GM21723 (cell line): ENCODE measurements at regions not wholly inside any gene's neighbourhood (a gene's known extent, or its start where the extent isn't known, plus 50 kb on each side); places are given as distances from the start of the nearest gene placed in this dataset.

ENCODE experiments used
- ATAC-seq: cut with Tn5 transposase; IDR thresholded peaks from one replicate; pipeline ENCODE4 v1.9.1; 2021; ENCODE audit warnings: mild to moderate bottlenecking, moderate library complexity; ENCODE audit not compliant: unreplicated experiment

DNA sequence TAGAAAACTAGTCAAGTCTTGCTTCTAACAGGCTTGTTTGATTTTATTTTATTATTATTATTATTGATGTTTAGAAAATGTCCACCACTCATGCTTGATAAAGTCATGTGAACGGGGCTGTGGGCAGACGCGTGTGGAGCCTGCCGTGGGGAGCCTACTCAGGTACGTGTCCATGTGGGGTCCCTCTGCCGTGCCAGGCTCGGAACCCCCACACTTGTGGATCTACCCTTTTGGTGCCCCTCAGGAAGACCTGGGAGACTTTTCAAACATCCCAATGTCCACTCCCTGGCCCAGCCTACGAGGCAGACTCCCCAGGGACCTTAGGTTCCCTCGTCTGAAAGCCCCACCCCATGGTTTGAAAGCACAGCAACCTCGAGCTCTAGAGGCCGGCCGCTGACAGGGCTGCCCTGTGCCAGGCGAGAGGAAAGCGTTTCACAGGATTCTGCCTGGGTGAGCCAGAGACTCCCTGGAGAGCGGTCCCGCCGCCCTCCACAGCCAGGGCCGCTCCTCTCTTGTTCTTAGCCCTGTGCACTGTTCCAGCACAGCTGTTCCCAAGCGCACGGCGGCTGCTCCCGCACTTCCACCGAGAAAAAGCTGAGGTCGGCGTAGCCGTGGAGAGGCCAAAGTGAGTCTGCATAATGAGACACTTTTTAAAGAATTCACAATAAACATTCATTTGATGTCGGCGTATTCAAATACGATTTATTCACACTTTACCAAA lies 249.7 kb downstream of the TTLL2 start:
- no peak for ATAC-seq

DNA sequence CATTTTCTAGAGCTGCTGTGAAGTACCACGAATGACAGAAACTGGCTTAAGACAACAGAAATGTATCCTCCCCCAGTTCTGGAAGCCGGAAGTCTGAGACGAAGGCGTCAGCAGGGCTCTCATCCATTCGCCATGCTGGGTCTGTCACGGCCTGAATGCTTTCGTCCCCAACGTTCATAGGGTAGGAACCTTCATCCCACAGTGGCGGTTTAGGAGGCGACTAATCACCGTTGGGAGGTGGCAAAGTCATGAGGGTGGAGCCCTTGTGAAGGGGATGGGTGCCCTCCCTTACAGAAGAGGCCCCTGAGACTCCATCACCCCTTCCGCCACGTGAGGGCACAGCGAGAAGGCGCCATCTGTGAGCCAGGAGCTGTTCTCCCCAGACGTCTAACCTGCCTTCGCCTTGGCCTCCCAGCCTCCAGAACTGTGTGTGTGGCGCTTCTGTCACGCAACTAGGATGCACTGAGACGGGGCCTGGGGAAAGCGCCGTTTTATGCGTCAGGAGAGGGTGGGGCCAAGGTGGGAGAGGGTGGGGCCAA lies 250.3 kb downstream of the TTLL2 start:
- ATAC-seq: no peak

DNA sequence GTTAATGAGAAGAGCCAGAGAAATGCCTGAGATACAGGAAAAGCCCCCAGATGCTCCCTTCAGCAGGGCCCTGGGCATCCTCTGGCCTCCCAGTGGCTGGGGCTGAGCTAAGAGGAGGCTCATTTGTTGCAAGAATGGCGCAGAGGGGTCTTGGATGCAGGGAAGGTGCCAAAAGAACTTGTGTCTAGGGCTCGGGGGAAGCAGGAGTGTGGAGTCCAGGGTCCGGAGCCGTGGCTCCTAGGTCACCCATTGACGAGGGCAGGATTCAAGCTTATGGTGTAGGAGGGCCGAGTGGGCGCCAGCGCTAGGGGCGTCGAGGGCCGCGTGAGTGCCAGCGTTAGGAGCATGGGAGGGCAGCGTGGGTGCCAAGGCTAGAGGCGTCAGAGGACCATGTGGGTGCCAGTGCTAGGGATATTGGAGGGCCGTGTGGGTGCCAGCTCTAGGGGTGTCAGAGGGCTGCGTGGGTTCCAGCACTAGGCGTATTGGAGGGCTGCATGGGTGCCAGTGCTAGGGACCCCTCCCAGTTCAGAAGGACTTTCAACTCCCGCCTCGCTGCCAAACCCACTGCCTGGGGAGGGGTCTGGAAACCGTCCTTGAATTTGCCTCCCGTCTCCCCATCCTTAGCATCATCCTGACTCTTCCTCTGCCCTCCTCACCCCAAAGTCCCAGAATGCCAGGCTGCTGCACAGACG lies 250.5 kb upstream of the AFDN start:
- no peak for ATAC-seq

DNA sequence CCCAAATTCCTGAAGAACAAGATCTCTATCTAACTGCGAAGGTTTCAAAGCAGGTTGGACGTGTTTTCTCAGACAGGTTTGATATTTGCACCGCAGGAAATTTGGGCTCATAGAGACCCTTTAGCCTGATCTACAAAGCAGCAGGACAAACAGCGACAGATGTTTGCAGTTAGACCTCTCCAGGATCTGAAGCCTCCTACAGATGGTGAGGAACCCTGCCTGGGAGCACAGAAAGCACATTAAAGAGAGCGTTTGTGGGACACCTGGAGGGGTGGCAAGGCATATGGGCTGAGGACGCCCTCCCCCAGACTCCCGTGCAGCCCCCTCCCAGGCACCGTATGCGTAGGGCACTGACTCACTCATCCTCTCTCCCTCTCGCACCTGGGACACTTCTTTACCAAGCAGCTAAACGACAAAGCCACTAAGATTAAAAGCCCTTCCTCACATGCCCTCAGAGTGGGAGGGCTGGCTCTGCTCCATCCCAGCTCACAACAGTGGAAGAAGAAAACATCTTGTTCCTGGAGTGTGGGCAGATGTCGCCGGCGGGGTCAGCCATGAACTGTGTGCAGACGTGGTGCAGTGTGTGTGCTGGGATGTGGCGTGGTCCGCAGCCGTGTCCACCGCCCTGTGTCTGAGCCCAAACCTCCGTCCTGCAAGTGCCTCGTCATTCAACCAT lies 249.7 kb upstream of the AFDN start:
- ATAC-seq: no peak

DNA sequence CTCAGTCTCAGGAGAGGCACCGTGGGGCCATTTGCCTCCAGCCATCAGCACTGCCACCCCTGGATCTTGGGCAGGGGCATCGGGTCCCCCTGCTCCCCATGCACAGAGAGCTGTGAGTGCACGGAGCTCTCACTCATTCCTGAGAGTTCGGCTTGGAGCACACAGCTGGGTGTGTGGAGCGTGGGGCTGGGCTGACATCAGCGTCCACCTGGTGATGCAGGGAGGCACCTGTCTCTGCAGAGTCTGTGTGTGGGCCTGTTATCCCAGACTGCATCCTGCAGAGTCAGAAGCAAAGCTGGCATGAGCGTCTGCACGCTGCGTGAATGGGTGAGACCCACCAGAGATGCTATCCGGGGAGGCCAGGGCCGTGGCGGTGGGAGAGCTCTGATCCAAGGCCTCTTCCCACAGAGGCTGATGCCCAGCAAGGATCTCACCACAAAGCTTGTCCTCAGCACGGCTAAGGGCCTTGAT lies 248.8 kb upstream of the AFDN start:
- no peak for ATAC-seq

DNA sequence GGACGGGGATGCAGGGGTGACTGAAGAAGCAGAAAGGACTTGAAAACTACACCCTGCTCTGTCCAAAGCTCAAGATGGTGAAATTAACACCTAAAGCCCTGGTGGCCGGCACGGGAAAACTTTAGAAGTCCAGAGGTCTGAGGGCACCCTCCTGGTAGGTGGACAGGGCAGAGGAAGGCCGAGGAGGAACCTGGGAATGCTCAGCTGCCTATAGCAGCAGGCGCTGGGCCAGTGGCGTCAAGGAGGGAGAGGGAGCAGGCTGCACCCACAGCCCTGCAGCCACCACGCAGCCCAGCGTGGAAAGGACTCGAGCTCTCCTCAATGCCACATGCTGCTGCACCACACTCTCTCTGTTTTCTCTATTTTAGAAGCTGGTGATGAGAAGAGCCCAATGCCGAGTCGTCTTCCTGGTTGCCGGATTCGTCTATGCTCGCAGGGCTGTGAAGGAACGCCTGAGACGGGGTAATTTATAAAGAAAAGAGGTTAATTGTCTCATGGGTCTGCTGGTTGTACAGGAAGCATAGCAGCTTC lies 248.3 kb upstream of the AFDN start:
- ATAC-seq: no peak

DNA sequence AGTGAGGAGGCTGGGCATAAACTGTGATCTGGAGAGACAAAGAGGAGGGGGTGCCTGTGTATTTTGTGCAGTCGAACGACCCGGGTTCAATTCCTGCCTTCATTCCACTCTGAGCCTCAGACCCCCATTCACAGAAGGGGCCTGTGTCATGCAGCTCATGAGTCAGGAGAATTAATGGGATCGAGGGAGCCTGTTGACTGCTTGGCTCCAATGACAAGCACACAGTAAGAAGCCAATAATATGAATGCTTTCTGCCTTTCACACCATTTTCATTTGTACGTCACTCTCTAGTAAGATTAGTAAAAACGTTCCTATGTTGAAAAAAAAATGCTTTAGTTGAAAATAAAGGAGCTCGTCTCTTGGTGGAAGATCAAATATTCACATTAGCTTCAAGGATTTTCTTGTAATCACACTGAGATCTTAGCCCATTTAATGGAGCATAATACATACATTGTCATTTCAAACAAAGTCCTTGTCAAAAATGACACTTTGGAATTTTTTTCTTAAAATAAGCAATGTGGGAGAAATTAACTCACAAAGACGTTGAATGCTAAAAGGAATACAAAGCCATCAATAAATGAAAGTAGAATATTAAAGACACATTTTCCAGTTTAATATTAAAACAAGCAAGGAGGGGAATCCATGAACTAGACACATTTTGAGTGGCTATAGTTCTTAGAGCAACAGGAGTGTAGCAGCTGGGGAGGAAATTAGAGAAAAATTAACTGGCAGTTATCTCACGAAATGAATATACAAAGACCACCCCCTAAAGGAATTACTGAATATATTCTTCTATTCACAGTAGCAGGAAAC lies 246.7 kb upstream of the AFDN start:
- ATAC-seq: no peak

DNA sequence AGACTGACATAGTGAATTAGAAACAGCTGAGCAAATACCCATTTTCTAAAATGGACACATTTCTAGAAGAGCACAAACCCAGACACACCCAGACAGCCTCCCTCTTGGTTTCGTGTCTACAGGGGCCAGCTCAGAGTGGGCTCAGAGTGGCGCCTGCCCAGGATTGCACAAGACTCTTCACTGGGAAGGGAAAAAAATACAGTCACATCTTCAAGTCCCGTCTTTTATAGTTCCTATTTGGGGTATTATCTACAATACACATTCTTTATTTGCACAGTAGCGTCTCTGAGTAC lies 246.1 kb upstream of the AFDN start:
- no peak for ATAC-seq

DNA sequence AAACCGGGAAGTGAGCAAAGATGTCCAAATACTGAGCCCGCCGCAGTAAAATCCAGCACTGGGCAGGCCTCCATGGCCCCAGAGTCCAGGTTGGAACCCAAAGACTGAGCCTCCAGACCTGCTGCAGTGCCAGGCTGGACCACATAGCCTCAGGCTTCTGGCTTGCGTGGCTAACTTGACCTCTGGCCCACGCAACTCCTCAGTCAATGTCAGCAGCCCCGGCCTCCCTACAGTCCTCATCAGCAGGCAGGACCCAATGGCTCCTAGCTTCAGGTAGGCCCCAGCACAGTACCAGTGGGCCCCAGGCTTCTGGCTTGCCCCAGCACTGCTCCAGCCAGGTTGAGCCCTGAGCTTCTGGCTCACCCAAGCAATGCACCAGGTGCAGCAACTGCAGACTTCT lies 245.1 kb upstream of the AFDN start:
- no peak for ATAC-seq

DNA sequence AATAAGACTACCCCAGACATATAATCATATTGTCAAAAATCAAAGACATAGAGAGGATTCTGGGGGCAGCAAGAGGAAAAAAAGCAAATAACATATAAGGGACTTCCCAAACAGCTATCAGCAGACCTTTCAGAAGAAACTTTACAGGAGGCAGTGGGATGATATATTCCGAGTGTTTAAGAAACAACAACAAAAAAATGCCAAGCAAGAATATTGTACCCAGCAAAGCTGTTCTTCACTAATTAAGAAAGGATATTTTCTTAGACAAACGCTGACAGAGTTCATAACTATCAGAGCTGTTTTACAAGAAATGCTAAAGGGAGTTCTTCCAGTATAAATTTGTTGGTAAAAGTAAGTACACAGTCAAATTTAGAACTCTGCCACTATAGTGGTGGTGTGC lies 243.3 kb upstream of the AFDN start:
- no peak for ATAC-seq

DNA sequence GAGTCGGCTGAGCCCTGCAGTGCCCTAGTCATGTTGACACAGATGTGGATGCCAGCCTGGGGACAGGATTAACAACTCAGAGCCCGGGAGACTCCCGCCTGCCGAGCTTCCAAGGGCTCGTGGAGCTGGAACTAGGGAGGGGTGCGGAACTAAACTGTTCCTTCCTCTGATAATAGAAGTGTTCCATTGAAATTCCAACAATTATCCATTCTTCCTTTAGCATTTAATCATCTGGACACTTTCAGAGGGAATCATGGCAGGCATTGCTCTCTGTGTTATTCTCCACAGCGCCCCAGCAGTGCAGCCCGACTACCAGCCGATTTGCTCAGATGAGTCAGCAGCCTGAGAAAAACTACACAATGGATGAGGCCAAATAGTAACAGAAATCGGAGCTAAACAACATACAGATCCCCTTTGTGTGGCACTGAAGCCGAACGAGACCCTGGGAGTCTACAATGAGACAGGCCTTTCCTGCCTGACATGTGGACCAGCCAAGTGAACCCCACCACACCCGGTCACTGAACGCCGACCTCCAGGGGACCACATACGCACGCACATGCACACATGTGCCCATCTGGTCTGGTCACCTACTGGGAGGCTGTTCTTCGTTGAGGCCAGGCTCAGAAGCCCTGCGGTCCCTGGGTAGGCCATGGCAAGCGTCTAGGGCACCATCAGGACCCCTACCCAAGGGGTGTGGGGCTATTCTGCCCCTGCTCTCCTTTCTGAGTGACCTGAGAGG lies 238.4 kb upstream of the AFDN start:
- no peak for ATAC-seq

DNA sequence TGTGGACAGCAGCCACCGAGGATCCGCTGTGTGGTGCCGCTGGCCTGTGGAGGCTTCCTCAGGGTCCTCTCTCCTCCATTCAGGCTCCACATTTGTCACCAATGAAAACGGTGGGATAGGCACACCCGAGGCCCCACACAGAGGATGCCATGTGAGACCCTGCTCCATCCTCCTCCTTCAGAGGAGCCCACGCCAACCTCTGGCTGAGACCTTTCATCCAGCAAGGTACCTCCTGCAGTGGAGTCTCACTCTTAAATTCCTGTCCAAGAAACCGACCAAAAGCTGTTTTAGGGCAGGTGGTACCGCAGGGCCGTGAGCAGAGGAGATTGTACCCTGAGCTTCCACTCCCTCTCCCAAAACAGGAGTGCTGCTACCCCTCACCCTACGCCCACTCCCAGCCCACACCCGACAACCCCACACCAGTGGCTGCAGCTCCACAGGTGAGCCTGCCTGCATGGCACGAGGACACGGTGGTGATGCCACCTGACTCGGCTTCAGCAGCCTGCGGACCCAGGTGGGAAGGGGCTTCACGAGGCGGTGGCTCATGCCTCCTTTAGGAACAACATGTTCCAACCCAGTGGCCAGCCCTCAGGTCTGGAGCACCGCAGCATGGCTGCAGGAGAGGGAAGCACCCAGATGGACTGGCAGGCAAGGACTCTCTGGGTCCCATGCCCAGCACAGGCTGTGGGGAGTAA lies 237.6 kb upstream of the AFDN start:
- no peak for ATAC-seq

DNA sequence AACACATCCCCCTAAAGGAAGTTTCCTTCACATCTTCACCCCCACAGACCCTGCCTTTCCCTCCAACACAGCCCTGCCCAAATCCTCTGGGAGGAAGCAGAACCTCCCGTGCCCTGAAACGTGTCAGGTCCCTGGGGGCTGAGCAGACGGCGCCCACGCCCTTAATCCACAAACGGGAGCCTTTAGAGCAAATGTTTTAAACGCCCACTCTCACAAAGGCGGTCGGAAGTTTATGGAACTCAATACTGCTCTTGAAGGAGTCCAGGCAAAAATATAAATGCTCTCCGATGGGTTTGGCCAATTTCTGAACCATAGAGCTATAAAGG lies 237.1 kb upstream of the AFDN start:
- ATAC-seq: no peak

DNA sequence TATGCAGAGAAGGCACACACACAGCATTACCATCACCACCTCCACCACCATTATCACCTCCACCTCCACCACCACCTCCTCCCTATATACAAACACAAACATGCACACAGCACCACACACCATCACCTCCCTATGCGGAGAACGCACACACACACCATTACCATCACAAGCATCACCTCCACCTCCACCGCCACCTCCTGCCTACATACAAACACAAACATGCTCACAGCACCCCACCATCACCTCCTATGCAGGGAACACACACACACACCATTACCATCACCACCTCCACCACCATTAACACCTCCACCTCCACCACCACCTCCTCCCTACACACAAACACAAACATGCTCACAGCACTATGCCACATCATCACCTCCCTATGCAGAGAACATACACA lies 236.5 kb upstream of the AFDN start:
- ATAC-seq: no peak
